Peyer's patch (tissue), 4 donors: ENCODE measurements at regions not wholly inside any gene's neighbourhood (a gene's known extent, or its start where the extent isn't known, plus 50 kb on each side); places are given as distances from the start of the nearest gene placed in this dataset.

Experiments
- POLR2A ChIP-seq, 2 donors: fragments of 450-650 bp; IDR thresholded peaks; one replicate each; pipeline ENCODE4 v1.5.1; 2017; ENCODE audit warnings: antibody characterized with exemption in 2 of 2, mild to moderate bottlenecking in 2 of 2, moderate library complexity in 2 of 2
- TF ChIP-seq, protein P1 (sequence below), 6 experiments: fragments of 450-650 bp in 4 of 6; fragments of 200-600 bp in 2 of 6; sonication (generic) in 1 of 6; IDR thresholded peaks; one replicate each; pipeline ENCODE4 v1.5.1; 2017 to 2019; ENCODE audit warnings: antibody characterized with exemption in 6 of 6, mild to moderate bottlenecking in 3 of 6, moderate library complexity in 1 of 6

DNA sequence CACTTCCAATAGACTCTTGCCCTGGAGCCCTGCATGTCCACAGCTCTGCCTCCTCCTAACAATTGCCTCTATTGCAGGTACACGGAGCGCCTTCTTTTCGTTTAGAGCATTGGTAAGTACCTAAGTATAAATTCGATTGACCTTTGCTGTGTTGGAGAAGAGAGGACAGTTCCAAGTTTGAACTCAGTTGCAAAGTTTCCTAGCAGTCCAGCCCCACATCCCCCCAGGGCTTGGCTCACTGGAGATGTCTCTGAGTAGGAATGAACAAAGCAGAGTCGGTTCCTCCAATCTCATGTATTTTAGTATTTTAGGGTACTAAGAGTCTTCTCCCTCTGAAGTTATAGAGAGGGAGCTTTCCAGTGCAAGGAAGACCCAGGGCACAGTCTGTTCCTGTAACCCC is 238.9 kb upstream of the AJAP1 start:
- TF ChIP-seq, protein P1, sequence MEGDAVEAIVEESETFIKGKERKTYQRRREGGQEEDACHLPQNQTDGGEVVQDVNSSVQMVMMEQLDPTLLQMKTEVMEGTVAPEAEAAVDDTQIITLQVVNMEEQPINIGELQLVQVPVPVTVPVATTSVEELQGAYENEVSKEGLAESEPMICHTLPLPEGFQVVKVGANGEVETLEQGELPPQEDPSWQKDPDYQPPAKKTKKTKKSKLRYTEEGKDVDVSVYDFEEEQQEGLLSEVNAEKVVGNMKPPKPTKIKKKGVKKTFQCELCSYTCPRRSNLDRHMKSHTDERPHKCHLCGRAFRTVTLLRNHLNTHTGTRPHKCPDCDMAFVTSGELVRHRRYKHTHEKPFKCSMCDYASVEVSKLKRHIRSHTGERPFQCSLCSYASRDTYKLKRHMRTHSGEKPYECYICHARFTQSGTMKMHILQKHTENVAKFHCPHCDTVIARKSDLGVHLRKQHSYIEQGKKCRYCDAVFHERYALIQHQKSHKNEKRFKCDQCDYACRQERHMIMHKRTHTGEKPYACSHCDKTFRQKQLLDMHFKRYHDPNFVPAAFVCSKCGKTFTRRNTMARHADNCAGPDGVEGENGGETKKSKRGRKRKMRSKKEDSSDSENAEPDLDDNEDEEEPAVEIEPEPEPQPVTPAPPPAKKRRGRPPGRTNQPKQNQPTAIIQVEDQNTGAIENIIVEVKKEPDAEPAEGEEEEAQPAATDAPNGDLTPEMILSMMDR (IDR thresholded peaks at IDR 0.05): no peak
- no peak for TF ChIP-seq POLR2A (IDR thresholded peaks at IDR 0.05)
